ENCODE measurements at regions not wholly inside any gene's neighbourhood (a gene's known extent, or its start where the extent isn't known, plus 50 kb on each side); places are given as distances from the start of the nearest gene placed in this dataset.

DNA sequence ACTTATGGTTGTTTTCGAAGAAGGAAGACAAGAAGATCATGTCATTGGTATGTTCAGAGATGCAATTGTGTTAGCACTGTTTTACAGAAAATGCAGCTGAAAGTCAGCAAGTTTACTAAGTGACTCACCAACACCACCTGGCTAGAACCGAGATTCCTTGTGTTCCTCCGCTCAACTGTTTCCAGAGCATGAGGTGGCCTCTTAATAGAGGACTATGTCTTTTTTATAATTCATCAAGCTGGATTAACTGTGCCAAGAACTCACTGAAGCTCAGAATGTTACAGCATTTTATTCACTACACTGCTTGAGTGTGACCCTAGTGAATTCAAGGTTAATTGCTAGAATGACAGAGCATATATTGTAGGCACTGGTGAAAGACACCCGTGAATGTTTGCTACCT is 1573.5 kb upstream of the TENM3 start:
- ChIA-PET SMC1A (ENCODE audit: uncharacterized antibody, unreplicated experiment) (no interaction called here), POLR2A (no interaction called here), RAD21 (ENCODE audit: unreplicated experiment) (no interaction called here), CTCF (interaction anchor here (0.9 kb wide), 2 partner anchors 11 to 221 kb away, joined by 3 read pairs; no protein-coding TSS in a partner anchor)
- FAIRE-seq (no peak), ATAC-seq (no peak), DNase-seq (ENCODE audit: low read depth, low spot score) (no peak)
- Histone ChIP-seq H4K20me1 (ENCODE audit: control insufficient read depth, insufficient read depth) (no peaks in the 10 kb centered on the region), H2AFZ (ENCODE audit: control insufficient read depth, low read depth, low read length) (no peak overlapping the region), H3K4me3 (no peak overlapping the region), H3K36me3 (ENCODE audit: control insufficient read depth in 2 of 2, insufficient read depth in 2 of 2, low read length in 1 of 2) (no peaks in the 10 kb centered on the region), H3K27me3 (replicated peaks in 1 of 2; ENCODE audit: control insufficient read depth in 2 of 2, insufficient read depth in 2 of 2, low read length in 1 of 2) (no peaks in the 10 kb centered on the region), H3K4me1 (ENCODE audit: control insufficient read depth, insufficient read depth, low read length) (no peaks in the 10 kb centered on the region), H3K9ac (ENCODE audit: control insufficient read depth, insufficient read depth, low read length) (no peak overlapping the region), H3K4me2 (ENCODE audit: control insufficient read depth, insufficient read depth) (no peak overlapping the region), H3K27ac (ENCODE audit: control insufficient read depth, insufficient read depth) (no peak overlapping the region), H3K79me2 (ENCODE audit: control insufficient read depth, insufficient read depth, low read length) (no peaks in the 10 kb centered on the region), H3K9me3 (replicated peaks; ENCODE audit: control insufficient read depth, insufficient read depth, low read length) (no peaks in the 10 kb centered on the region)
- BruUV-seq (replicated peaks): no TSS peak
- in situ Hi-C loops (cut with MboI) (loop anchor here (10.0 kb wide), 1 partner anchor 805 kb away; no protein-coding TSS in a partner anchor), intact Hi-C loops (cut with micrococcal nuclease; ENCODE audit: unreplicated experiment) (loop anchor here (5.0 to 10.0 kb wide), 3 partner anchors 175 to 855 kb away; no protein-coding TSS in a partner anchor)
- 15% methylated on average over 4 of the region's 4 CpGs for WGBS (ENCODE audit: insufficient coverage, insufficient replicate concordance, low lambda C conversion rate, missing lambda C conversion rate)
- TF ChIP-seq MXI1 (IDR thresholded peaks at IDR 0.05; ENCODE audit: low read depth, low read length) (no peak), SRF (IDR thresholded peaks at IDR 0.05; ENCODE audit: low read depth in 2 of 2, low read length in 2 of 2) (no peak), CHD1 (IDR thresholded peaks at IDR 0.05; ENCODE audit: low read depth, low read length) (no peak), LARP7 (IDR thresholded peaks at IDR 0.05) (no peak), CHD2 (IDR thresholded peaks at IDR 0.05; ENCODE audit: borderline replicate concordance, low read depth, low read length) (no peak), CHD4 (IDR thresholded peaks at IDR 0.05) (no peak), TCF7 (IDR thresholded peaks at IDR 0.05; ENCODE audit: borderline replicate concordance) (no peak), CEBPB (IDR thresholded peaks at IDR 0.05; ENCODE audit: borderline replicate concordance in 1 of 2, low read depth in 2 of 2, low read length in 2 of 2) (no peak), RELA (IDR thresholded peaks at IDR 0.05; ENCODE audit: borderline replicate concordance, partially characterized antibody) (no peak), HDGF (IDR thresholded peaks at IDR 0.05) (no peak), DPF2 (IDR thresholded peaks at IDR 0.05) (no peak), CREM (IDR thresholded peaks at IDR 0.05; ENCODE audit: low read depth) (no peak)
- TF ChIP-seq, protein P1, sequence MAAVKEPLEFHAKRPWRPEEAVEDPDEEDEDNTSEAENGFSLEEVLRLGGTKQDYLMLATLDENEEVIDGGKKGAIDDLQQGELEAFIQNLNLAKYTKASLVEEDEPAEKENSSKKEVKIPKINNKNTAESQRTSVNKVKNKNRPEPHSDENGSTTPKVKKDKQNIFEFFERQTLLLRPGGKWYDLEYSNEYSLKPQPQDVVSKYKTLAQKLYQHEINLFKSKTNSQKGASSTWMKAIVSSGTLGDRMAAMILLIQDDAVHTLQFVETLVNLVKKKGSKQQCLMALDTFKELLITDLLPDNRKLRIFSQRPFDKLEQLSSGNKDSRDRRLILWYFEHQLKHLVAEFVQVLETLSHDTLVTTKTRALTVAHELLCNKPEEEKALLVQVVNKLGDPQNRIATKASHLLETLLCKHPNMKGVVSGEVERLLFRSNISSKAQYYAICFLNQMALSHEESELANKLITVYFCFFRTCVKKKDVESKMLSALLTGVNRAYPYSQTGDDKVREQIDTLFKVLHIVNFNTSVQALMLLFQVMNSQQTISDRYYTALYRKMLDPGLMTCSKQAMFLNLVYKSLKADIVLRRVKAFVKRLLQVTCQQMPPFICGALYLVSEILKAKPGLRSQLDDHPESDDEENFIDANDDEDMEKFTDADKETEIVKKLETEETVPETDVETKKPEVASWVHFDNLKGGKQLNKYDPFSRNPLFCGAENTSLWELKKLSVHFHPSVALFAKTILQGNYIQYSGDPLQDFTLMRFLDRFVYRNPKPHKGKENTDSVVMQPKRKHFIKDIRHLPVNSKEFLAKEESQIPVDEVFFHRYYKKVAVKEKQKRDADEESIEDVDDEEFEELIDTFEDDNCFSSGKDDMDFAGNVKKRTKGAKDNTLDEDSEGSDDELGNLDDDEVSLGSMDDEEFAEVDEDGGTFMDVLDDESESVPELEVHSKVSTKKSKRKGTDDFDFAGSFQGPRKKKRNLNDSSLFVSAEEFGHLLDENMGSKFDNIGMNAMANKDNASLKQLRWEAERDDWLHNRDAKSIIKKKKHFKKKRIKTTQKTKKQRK (IDR thresholded peaks at IDR 0.05; ENCODE audit: low read depth, low read length): no peak
- TF ChIP-seq, protein P2, sequence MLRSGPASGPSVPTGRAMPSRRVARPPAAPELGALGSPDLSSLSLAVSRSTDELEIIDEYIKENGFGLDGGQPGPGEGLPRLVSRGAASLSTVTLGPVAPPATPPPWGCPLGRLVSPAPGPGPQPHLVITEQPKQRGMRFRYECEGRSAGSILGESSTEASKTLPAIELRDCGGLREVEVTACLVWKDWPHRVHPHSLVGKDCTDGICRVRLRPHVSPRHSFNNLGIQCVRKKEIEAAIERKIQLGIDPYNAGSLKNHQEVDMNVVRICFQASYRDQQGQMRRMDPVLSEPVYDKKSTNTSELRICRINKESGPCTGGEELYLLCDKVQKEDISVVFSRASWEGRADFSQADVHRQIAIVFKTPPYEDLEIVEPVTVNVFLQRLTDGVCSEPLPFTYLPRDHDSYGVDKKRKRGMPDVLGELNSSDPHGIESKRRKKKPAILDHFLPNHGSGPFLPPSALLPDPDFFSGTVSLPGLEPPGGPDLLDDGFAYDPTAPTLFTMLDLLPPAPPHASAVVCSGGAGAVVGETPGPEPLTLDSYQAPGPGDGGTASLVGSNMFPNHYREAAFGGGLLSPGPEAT (IDR thresholded peaks at IDR 0.05; ENCODE audit: low read depth): no peak
- TF ChIP-seq, protein P3, sequence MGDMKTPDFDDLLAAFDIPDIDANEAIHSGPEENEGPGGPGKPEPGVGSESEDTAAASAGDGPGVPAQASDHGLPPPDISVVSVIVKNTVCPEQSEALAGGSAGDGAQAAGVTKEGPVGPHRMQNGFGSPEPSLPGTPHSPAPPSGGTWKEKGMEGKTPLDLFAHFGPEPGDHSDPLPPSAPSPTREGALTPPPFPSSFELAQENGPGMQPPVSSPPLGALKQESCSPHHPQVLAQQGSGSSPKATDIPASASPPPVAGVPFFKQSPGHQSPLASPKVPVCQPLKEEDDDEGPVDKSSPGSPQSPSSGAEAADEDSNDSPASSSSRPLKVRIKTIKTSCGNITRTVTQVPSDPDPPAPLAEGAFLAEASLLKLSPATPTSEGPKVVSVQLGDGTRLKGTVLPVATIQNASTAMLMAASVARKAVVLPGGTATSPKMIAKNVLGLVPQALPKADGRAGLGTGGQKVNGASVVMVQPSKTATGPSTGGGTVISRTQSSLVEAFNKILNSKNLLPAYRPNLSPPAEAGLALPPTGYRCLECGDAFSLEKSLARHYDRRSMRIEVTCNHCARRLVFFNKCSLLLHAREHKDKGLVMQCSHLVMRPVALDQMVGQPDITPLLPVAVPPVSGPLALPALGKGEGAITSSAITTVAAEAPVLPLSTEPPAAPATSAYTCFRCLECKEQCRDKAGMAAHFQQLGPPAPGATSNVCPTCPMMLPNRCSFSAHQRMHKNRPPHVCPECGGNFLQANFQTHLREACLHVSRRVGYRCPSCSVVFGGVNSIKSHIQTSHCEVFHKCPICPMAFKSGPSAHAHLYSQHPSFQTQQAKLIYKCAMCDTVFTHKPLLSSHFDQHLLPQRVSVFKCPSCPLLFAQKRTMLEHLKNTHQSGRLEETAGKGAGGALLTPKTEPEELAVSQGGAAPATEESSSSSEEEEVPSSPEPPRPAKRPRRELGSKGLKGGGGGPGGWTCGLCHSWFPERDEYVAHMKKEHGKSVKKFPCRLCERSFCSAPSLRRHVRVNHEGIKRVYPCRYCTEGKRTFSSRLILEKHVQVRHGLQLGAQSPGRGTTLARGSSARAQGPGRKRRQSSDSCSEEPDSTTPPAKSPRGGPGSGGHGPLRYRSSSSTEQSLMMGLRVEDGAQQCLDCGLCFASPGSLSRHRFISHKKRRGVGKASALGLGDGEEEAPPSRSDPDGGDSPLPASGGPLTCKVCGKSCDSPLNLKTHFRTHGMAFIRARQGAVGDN (IDR thresholded peaks at IDR 0.05): no peak

All from GM12878 (cell line).